ENCODE measurements at regions not wholly inside any gene's neighbourhood (a gene's known extent, or its start where the extent isn't known, plus 50 kb on each side); places are given as distances from the start of the nearest gene placed in this dataset.

GRCh38 chr4:89365375-89365774, 57.8 kb upstream of the GPRIN3 start:
- FAIRE-seq (no peak), DNase-seq (ENCODE audit: low read depth, low spot score) (no peak)
- no peak overlapping the region for H3K4me2 ChIP-seq (ENCODE audit: control insufficient read depth, extremely low read depth, insufficient read depth, low read depth, low read length)
- H3K9me1 ChIP-seq (ENCODE audit: control insufficient read depth, extremely low read depth, insufficient read depth, low read length): no peaks in the 10 kb centered on the region
- H3K27ac ChIP-seq (ENCODE audit: control insufficient read depth, insufficient read depth, low read length): no peak overlapping the region
- dilution Hi-C loops (cut with MboI; ENCODE audit: extremely low pct_ligation_motif_present, low sequenced_read_pairs): no loop called here
- TF ChIP-seq EZH2 (IDR thresholded peaks at IDR 0.05; ENCODE audit: low read length): no peak
- TF ChIP-seq, protein P1, sequence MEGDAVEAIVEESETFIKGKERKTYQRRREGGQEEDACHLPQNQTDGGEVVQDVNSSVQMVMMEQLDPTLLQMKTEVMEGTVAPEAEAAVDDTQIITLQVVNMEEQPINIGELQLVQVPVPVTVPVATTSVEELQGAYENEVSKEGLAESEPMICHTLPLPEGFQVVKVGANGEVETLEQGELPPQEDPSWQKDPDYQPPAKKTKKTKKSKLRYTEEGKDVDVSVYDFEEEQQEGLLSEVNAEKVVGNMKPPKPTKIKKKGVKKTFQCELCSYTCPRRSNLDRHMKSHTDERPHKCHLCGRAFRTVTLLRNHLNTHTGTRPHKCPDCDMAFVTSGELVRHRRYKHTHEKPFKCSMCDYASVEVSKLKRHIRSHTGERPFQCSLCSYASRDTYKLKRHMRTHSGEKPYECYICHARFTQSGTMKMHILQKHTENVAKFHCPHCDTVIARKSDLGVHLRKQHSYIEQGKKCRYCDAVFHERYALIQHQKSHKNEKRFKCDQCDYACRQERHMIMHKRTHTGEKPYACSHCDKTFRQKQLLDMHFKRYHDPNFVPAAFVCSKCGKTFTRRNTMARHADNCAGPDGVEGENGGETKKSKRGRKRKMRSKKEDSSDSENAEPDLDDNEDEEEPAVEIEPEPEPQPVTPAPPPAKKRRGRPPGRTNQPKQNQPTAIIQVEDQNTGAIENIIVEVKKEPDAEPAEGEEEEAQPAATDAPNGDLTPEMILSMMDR (optimal IDR thresholded peaks at IDR 0.05 in 1 of 3, IDR thresholded peaks at IDR 0.05 in 1 of 3, conservative IDR thresholded peaks at IDR 0.05 in 1 of 3; ENCODE audit: extremely low read depth in 1 of 3, insufficient read depth in 2 of 3, low read length in 3 of 3): no peak
- H3K9ac ChIP-seq (ENCODE audit: control insufficient read depth, extremely low read depth, insufficient read depth, low read length): no peak overlapping the region
- H3K27me3 ChIP-seq (ENCODE audit: control insufficient read depth, extremely low read depth, insufficient read depth, low read length): no peaks in the 10 kb centered on the region
- H3K9me3 ChIP-seq (ENCODE audit: control insufficient read depth, low read depth, low read length): no peaks in the 10 kb centered on the region
- H2AFZ ChIP-seq (ENCODE audit: control insufficient read depth, low read length): no peak overlapping the region
- H3K36me3 ChIP-seq (ENCODE audit: control insufficient read depth in 2 of 2, extremely low read depth in 1 of 2, insufficient read depth in 2 of 2, low read length in 2 of 2): no peaks in the 10 kb centered on the region
- no peak overlapping the region for H3K4me3 ChIP-seq (ENCODE audit: control insufficient read depth in 2 of 3, extremely low read depth in 1 of 3, insufficient read depth in 2 of 3, low read depth in 1 of 3, low read length in 3 of 3)
- H4K20me1 ChIP-seq (ENCODE audit: control insufficient read depth, extremely low read depth, insufficient read depth, low read length): no peaks in the 10 kb centered on the region
- no peaks in the 10 kb centered on the region for H3K4me1 ChIP-seq (ENCODE audit: control insufficient read depth, extremely low read depth, insufficient read depth, low read length)
- H3K79me2 ChIP-seq (ENCODE audit: control insufficient read depth, insufficient read depth, low read length): no peaks in the 10 kb centered on the region

DNA sequence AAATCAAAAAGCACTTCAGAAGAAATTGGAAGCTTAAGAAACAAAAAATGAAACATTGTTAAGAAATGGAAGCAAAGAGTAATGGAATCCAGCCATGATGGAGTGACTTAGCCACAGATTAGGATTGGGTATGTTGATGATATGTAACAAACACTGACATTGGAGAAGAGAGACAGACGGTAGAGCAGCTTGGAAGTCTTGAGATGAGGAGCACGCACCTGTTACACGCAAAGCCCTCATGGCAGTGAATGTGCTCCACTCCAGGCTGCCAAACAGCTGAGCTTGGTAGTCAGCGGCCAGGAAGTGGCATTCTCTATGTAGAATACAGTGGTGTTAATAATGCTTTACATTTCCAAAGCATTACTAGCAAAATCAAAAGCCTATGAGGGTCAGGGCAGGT, 56.9 kb upstream of the GPRIN3 start:
- H2AFZ ChIP-seq (ENCODE audit: control insufficient read depth, low read length): no peak overlapping the region
- H3K9me1 ChIP-seq (ENCODE audit: control insufficient read depth, extremely low read depth, insufficient read depth, low read length): no peaks in the 10 kb centered on the region
- no peak overlapping the region for H3K4me3 ChIP-seq (ENCODE audit: control insufficient read depth in 2 of 3, extremely low read depth in 1 of 3, insufficient read depth in 2 of 3, low read depth in 1 of 3, low read length in 3 of 3)
- H3K9ac ChIP-seq (ENCODE audit: control insufficient read depth, extremely low read depth, insufficient read depth, low read length): no peak overlapping the region
- H3K36me3 ChIP-seq (ENCODE audit: control insufficient read depth in 2 of 2, extremely low read depth in 1 of 2, insufficient read depth in 2 of 2, low read length in 2 of 2): no peaks in the 10 kb centered on the region
- TF ChIP-seq, protein P1 (optimal IDR thresholded peaks at IDR 0.05 in 1 of 3, IDR thresholded peaks at IDR 0.05 in 1 of 3, conservative IDR thresholded peaks at IDR 0.05 in 1 of 3; ENCODE audit: extremely low read depth in 1 of 3, insufficient read depth in 2 of 3, low read length in 3 of 3): no peak
- TF ChIP-seq EZH2 (IDR thresholded peaks at IDR 0.05; ENCODE audit: low read length): no peak
- no peaks in the 10 kb centered on the region for H3K27me3 ChIP-seq (ENCODE audit: control insufficient read depth, extremely low read depth, insufficient read depth, low read length)
- FAIRE-seq (no peak), DNase-seq (ENCODE audit: low read depth, low spot score) (no peak)
- H3K4me1 ChIP-seq (ENCODE audit: control insufficient read depth, extremely low read depth, insufficient read depth, low read length): no peaks in the 10 kb centered on the region
- H3K4me2 ChIP-seq (ENCODE audit: control insufficient read depth, extremely low read depth, insufficient read depth, low read depth, low read length): no peak overlapping the region
- dilution Hi-C loops (cut with MboI; ENCODE audit: extremely low pct_ligation_motif_present, low sequenced_read_pairs): no loop called here
- H3K27ac ChIP-seq (ENCODE audit: control insufficient read depth, insufficient read depth, low read length): no peak overlapping the region
- H3K79me2 ChIP-seq (ENCODE audit: control insufficient read depth, insufficient read depth, low read length): no peaks in the 10 kb centered on the region
- no peaks in the 10 kb centered on the region for H3K9me3 ChIP-seq (ENCODE audit: control insufficient read depth, low read depth, low read length)
- no peaks in the 10 kb centered on the region for H4K20me1 ChIP-seq (ENCODE audit: control insufficient read depth, extremely low read depth, insufficient read depth, low read length)

All from keratinocyte (primary cell).